ENCODE measurements at regions not wholly inside any gene's neighbourhood (a gene's known extent, or its start where the extent isn't known, plus 50 kb on each side); places are given as distances from the start of the nearest gene placed in this dataset.

GRCh38 chr5:89840906-89841305, 568.6 kb downstream of the CETN3 start:
- no peak overlapping the region for H3K4me3 ChIP-seq (ENCODE audit: low read depth, low read length)
- no peak for DNase-seq (ENCODE audit: low read depth)
- CTCF ChIA-PET, result no interaction called here
- no peaks in the 10 kb centered on the region for H3K36me3 ChIP-seq (ENCODE audit: control insufficient read depth, insufficient read depth, low read length)
- TF ChIP-seq, protein P1, sequence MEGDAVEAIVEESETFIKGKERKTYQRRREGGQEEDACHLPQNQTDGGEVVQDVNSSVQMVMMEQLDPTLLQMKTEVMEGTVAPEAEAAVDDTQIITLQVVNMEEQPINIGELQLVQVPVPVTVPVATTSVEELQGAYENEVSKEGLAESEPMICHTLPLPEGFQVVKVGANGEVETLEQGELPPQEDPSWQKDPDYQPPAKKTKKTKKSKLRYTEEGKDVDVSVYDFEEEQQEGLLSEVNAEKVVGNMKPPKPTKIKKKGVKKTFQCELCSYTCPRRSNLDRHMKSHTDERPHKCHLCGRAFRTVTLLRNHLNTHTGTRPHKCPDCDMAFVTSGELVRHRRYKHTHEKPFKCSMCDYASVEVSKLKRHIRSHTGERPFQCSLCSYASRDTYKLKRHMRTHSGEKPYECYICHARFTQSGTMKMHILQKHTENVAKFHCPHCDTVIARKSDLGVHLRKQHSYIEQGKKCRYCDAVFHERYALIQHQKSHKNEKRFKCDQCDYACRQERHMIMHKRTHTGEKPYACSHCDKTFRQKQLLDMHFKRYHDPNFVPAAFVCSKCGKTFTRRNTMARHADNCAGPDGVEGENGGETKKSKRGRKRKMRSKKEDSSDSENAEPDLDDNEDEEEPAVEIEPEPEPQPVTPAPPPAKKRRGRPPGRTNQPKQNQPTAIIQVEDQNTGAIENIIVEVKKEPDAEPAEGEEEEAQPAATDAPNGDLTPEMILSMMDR (IDR thresholded peaks at IDR 0.05; ENCODE audit: insufficient read depth, low read depth, low read length), result no peak
- POLR2A ChIA-PET, result no interaction called here
- H3K27me3 ChIP-seq (ENCODE audit: control insufficient read depth, insufficient read depth, low read length), result no peaks in the 10 kb centered on the region

DNA sequence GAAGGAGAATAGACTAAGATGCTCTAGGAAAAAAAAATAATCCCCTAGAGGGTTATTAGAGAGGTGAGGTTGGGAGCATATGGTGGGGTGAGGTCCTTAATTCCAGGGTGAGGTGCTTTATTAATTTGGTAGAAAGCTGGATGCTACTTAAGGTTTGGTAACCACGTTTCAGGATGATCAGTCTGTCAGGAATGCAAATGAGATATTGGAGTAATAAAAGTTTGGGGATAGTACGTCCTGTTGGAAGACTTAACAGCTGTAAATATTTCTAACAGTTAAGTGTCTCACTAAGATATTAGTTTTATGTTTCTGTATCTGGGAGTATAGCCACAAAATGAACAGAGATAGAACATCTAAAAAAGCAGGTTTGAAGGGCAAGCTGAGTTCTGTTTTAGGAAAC, 578.9 kb downstream of the CETN3 start:
- Histone ChIP-seq H3K4me3 (ENCODE audit: low read depth, low read length) (no peak overlapping the region), H3K36me3 (ENCODE audit: control insufficient read depth, insufficient read depth, low read length) (no peaks in the 10 kb centered on the region), H3K27me3 (ENCODE audit: control insufficient read depth, insufficient read depth, low read length) (no peaks in the 10 kb centered on the region)
- CTCF ChIA-PET, result no interaction called here
- TF ChIP-seq, protein P1 (IDR thresholded peaks at IDR 0.05; ENCODE audit: insufficient read depth, low read depth, low read length), result no peak
- POLR2A ChIA-PET, result no interaction called here
- DNase-seq (ENCODE audit: low read depth), result no peak

- TF ChIP-seq, protein P1 (IDR thresholded peaks at IDR 0.05; ENCODE audit: insufficient read depth, low read depth, low read length), result no peak
- Histone ChIP-seq H3K4me3 (ENCODE audit: low read depth, low read length) (no peak overlapping the region), H3K27me3 (ENCODE audit: control insufficient read depth, insufficient read depth, low read length) (no peaks in the 10 kb centered on the region), H3K36me3 (ENCODE audit: control insufficient read depth, insufficient read depth, low read length) (no peaks in the 10 kb centered on the region)
- DNase-seq (ENCODE audit: low read depth), result no peak
- ChIA-PET POLR2A (no interaction called here), CTCF (no interaction called here)
Measured at GRCh38 chr5:89827960-89828359, 581.6 kb downstream of the CETN3 start.

GRCh38 chr5:89827359-89827758, 582.2 kb downstream of the CETN3 start:
- CTCF ChIA-PET, result no interaction called here
- no peak overlapping the region for H3K4me3 ChIP-seq (ENCODE audit: low read depth, low read length)
- POLR2A ChIA-PET, result no interaction called here
- TF ChIP-seq, protein P1 (IDR thresholded peaks at IDR 0.05; ENCODE audit: insufficient read depth, low read depth, low read length), result no peak
- no peak for DNase-seq (ENCODE audit: low read depth)
- H3K36me3 ChIP-seq (ENCODE audit: control insufficient read depth, insufficient read depth, low read length), result no peaks in the 10 kb centered on the region
- H3K27me3 ChIP-seq (ENCODE audit: control insufficient read depth, insufficient read depth, low read length), result no peaks in the 10 kb centered on the region

DNA sequence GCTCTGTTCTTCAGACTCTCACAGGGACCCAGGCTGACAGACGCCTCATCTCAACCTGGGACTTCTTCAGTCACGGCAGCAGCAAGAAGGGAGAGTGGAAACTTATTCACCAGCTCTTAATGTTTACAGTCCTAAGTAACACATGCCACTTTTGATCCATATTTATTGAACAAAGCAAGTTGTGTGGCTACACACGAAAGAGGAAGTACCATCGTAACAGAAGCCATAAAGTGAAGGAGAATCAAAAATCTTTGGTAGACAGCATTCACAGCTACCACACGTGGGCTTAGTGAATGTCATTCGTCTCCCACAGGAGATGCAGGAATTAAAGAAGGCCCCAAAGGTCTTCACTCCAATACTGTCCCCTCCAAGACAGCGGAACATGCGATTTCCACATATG, 582.6 kb downstream of the CETN3 start:
- TF ChIP-seq, protein P1 (IDR thresholded peaks at IDR 0.05; ENCODE audit: insufficient read depth, low read depth, low read length), result no peak
- H3K36me3 ChIP-seq (ENCODE audit: control insufficient read depth, insufficient read depth, low read length), result no peaks in the 10 kb centered on the region
- DNase-seq (ENCODE audit: low read depth), result no peak
- ChIA-PET POLR2A (no interaction called here), CTCF (no interaction called here)
- H3K27me3 ChIP-seq (ENCODE audit: control insufficient read depth, insufficient read depth, low read length), result no peaks in the 10 kb centered on the region
- no peak overlapping the region for H3K4me3 ChIP-seq (ENCODE audit: low read depth, low read length)

Measured in BJ (cell line).